ENCODE measurements at regions not wholly inside any gene's neighbourhood (a gene's known extent, or its start where the extent isn't known, plus 50 kb on each side); places are given as distances from the start of the nearest gene placed in this dataset.

DNA sequence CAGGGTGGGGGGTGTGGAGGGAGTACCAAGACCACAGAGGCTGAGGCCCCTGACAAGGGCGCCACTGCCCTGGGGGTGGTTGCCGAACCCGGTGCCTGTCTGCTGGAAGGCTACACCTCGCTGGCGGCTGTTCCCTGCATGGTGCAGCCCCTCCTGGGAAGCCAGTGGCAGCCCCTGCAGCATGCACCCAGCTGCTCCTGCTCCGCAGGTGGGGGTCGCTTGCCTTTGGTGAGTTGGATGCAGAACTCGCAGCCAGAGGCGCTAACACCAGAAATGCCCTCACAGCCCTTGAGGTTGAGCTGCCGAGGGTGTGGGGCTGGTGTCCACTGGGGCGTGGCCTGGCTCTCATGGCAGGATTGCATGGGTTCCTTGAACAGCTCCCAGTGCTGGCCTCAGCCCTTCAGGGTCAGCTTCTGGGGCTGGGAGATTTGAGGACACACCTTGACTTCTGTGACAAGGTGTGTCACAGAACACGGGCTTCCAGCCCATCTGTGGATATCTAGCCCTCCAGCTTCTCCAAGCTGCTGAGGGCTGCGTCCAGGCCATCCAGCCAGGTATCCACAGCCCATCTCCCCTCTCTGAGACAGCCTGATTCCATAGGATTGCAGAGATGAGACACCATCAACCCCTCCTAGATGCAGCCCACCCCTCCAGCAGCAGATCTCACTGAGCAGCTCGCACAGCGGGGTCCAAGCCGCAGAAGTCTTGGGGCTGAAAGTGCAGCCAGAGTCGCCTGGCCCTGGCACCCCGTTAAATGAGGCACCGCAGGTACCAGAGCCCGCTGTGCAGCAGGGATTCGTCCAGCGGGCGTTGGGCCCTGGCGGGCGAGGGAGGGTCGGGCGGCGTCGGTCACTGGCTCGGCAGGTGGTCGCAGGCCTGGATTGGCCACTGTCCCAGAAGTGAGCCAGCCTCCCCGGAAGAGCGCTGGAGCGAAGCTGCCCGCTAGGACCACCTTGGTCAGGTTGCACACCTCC, 586.3 kb downstream of the KCNJ18 start:
- TF ChIP-seq, protein P1, sequence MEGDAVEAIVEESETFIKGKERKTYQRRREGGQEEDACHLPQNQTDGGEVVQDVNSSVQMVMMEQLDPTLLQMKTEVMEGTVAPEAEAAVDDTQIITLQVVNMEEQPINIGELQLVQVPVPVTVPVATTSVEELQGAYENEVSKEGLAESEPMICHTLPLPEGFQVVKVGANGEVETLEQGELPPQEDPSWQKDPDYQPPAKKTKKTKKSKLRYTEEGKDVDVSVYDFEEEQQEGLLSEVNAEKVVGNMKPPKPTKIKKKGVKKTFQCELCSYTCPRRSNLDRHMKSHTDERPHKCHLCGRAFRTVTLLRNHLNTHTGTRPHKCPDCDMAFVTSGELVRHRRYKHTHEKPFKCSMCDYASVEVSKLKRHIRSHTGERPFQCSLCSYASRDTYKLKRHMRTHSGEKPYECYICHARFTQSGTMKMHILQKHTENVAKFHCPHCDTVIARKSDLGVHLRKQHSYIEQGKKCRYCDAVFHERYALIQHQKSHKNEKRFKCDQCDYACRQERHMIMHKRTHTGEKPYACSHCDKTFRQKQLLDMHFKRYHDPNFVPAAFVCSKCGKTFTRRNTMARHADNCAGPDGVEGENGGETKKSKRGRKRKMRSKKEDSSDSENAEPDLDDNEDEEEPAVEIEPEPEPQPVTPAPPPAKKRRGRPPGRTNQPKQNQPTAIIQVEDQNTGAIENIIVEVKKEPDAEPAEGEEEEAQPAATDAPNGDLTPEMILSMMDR (IDR thresholded peaks at IDR 0.05): no peak
- no peak for TF ChIP-seq POLR2A (IDR thresholded peaks at IDR 0.05)

Data from adrenal gland (tissue), 5 donors.